ENCODE measurements at regions not wholly inside any gene's neighbourhood (a gene's known extent, or its start where the extent isn't known, plus 50 kb on each side); places are given as distances from the start of the nearest gene placed in this dataset.

DNA sequence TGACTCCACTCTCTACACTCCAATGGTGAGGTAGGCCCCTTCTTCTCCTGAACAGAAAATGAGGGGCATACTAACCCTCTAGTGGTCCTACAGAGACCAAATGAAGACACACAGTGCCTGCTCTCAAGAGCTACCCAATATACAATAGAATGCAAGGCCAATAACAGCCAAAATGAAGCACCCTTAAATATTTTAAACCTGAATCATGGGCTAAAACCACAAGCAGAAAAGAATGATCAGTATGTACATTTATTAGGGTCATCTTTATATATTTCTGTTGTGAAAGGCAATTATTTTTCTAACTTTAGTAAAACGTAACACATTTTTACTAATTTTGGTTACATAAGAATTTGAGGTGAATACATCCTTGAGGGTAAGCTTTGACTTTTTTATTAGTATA, 49.9 kb upstream of the COL1A2 start:
- TF ChIP-seq POLR2A (IDR thresholded peaks at IDR 0.05; ENCODE audit: low read depth, low read length): no peak
- no peak for TF ChIP-seq RFX5 (IDR thresholded peaks at IDR 0.05; ENCODE audit: low read depth, low read length)

All from IMR-90 (cell line).